ENCODE measurements at regions not wholly inside any gene's neighbourhood (a gene's known extent, or its start where the extent isn't known, plus 50 kb on each side); places are given as distances from the start of the nearest gene placed in this dataset.

DNA sequence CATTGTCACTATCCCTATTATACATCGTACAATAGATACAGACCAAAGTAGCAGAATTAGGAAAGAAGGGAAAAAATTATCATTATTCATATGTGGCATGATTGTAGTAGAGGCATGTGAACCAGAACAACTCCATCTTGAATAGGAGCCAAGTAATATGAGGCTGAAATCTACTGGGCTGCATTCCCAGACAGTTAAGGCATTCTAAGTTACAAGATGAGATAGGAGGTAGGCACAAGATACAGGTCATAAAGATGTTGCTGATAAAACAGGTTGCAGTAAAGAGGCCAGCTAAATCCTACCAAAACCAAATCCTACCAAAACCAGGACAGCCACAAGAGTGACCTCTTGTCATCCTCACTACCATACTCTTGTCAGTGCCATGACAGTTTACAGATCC, 1035.4 kb upstream of the SEMA6D start:
- TF ChIP-seq POLR2AphosphoS5 (IDR thresholded peaks at IDR 0.05; ENCODE audit: low read depth, low read length), result no peak
- no peak for TF ChIP-seq TAF1 (IDR thresholded peaks at IDR 0.05; ENCODE audit: low read depth, low read length)
- no peak for TF ChIP-seq POLR2A (IDR thresholded peaks at IDR 0.05; ENCODE audit: low read depth, low read length)
- TF ChIP-seq SPI1 (IDR thresholded peaks at IDR 0.05; ENCODE audit: low read depth, low read length), result no peak
- no peak for TF ChIP-seq POU2F2 (IDR thresholded peaks at IDR 0.05; ENCODE audit: low read depth, low read length)
- TF ChIP-seq PAX5 (IDR thresholded peaks at IDR 0.05; ENCODE audit: insufficient read depth, low read length, severe bottlenecking), result no peak
